ENCODE measurements at regions not wholly inside any gene's neighbourhood (a gene's known extent, or its start where the extent isn't known, plus 50 kb on each side); places are given as distances from the start of the nearest gene placed in this dataset.

DNA sequence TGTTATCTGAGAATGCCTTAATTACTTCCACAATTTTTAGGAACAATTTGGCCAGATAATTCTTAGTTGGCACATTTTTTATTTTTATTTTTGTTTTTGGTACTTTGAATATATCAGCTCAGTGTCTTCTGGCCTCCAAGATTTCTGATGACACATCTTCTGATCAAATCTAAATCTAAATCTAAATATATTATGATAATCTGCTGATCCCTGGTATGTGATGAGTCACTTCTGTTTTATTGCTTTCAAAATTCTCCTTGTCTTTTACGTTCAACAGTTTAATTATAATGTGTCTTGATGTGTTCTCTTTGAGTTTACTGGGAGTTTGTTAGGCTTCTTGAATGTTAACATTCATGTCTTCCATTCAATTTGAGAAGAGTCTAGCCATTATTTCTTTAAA is 436.8 kb downstream of the CDH9 start:
- no peak overlapping the region for H3K27ac ChIP-seq
- no peaks in the 10 kb centered on the region for H3K4me1 ChIP-seq (ENCODE audit: insufficient read depth)
- DNase-seq (ENCODE audit: low spot score), result no peak
- no peaks in the 10 kb centered on the region for H3K36me3 ChIP-seq (replicated peaks; ENCODE audit: insufficient read depth, low read depth)
- no peaks in the 10 kb centered on the region for H4K20me1 ChIP-seq (ENCODE audit: insufficient read depth, poor library complexity, severe bottlenecking)
- no peaks in the 10 kb centered on the region for H3K9me3 ChIP-seq (ENCODE audit: low read depth)
- no peak overlapping the region for H2AFZ ChIP-seq
- no peak overlapping the region for H3K4me2 ChIP-seq
- TF ChIP-seq EZH2phosphoT487 (IDR thresholded peaks at IDR 0.05; ENCODE audit: low read depth, severe bottlenecking, unreplicated experiment), result no peak
- no peak for TF ChIP-seq CTCF (IDR thresholded peaks at IDR 0.05; ENCODE audit: poor library complexity)
- TF ChIP-seq EZH2 (IDR thresholded peaks at IDR 0.05; ENCODE audit: borderline replicate concordance), result no peak
- no peaks in the 10 kb centered on the region for H3K9me2 ChIP-seq (replicated peaks; ENCODE audit: insufficient read depth)
- no peak overlapping the region for H3K4me3 ChIP-seq
- H3K79me2 ChIP-seq, result no peaks in the 10 kb centered on the region
- H3K27me3 ChIP-seq, result no peaks in the 10 kb centered on the region
- WGBS (ENCODE audit: low lambda C conversion rate, missing lambda C conversion rate), result 47% methylated on average over 1 of the region's 1 CpG

GRCh38 chr5:26582350-26583045 is 455.9 kb downstream of the CDH9 start:
- Histone ChIP-seq H3K27ac (no peak overlapping the region), H3K9me2 (replicated peaks; ENCODE audit: insufficient read depth) (no peaks in the 10 kb centered on the region), H3K79me2 (no peaks in the 10 kb centered on the region), H4K20me1 (ENCODE audit: insufficient read depth, poor library complexity, severe bottlenecking) (no peaks in the 10 kb centered on the region), H3K4me1 (ENCODE audit: insufficient read depth) (no peaks in the 10 kb centered on the region), H3K4me2 (no peak overlapping the region), H3K4me3 (no peak overlapping the region), H3K27me3 (no peaks in the 10 kb centered on the region), H2AFZ (no peak overlapping the region), H3K9me3 (ENCODE audit: low read depth) (no peaks in the 10 kb centered on the region), H3K36me3 (replicated peaks; ENCODE audit: insufficient read depth, low read depth) (no peaks in the 10 kb centered on the region)
- 80% methylated on average over 1 of the region's 1 CpG for WGBS (ENCODE audit: low lambda C conversion rate, missing lambda C conversion rate)
- no peak for DNase-seq (ENCODE audit: low spot score)
- TF ChIP-seq CTCF (IDR thresholded peaks at IDR 0.05; ENCODE audit: poor library complexity), result no peak
- no peak for TF ChIP-seq EZH2 (IDR thresholded peaks at IDR 0.05; ENCODE audit: borderline replicate concordance)
- TF ChIP-seq EZH2phosphoT487 (IDR thresholded peaks at IDR 0.05; ENCODE audit: low read depth, severe bottlenecking, unreplicated experiment), result no peak

GRCh38 chr5:26579712-26580111 is 458.7 kb downstream of the CDH9 start:
- Histone ChIP-seq H3K9me2 (replicated peaks; ENCODE audit: insufficient read depth) (no peaks in the 10 kb centered on the region), H3K27me3 (no peaks in the 10 kb centered on the region), H3K9me3 (ENCODE audit: low read depth) (no peaks in the 10 kb centered on the region), H2AFZ (no peak overlapping the region), H3K4me2 (no peak overlapping the region), H3K27ac (no peak overlapping the region), H3K4me3 (no peak overlapping the region), H3K79me2 (no peaks in the 10 kb centered on the region), H4K20me1 (ENCODE audit: insufficient read depth, poor library complexity, severe bottlenecking) (no peaks in the 10 kb centered on the region), H3K36me3 (replicated peaks; ENCODE audit: insufficient read depth, low read depth) (no peaks in the 10 kb centered on the region), H3K4me1 (ENCODE audit: insufficient read depth) (no peaks in the 10 kb centered on the region)
- TF ChIP-seq CTCF (IDR thresholded peaks at IDR 0.05; ENCODE audit: poor library complexity) (no peak), EZH2phosphoT487 (IDR thresholded peaks at IDR 0.05; ENCODE audit: low read depth, severe bottlenecking, unreplicated experiment) (no peak), EZH2 (IDR thresholded peaks at IDR 0.05; ENCODE audit: borderline replicate concordance) (no peak)
- WGBS (ENCODE audit: low lambda C conversion rate, missing lambda C conversion rate), result 82% methylated on average over 2 of the region's 2 CpGs
- no peak for DNase-seq (ENCODE audit: low spot score)

Measured in hepatocyte (in vitro differentiated cells).